Cardiac fibroblast (primary cell): ENCODE measurements at regions not wholly inside any gene's neighbourhood (a gene's known extent, or its start where the extent isn't known, plus 50 kb on each side); places are given as distances from the start of the nearest gene placed in this dataset.

ENCODE experiments used
- DNase-seq, 2 donors: peaks; one replicate each; pipeline versions ENCODE4 v3.0.0 to v3.0.0-alpha.2; 2010; ENCODE audit warnings: low read depth in 2 of 2
- H3K4me3 ChIP-seq, 2 donors: replicated peaks in 1 of 2; 1 replicate in 1 of 2; 2 replicates in 1 of 2; pipeline ENCODE4 v1.5.1; 2011; ENCODE audit warnings: low read depth in 2 of 2, low read length in 2 of 2, mild to moderate bottlenecking in 2 of 2, moderate library complexity in 1 of 2
- CTCF ChIP-seq: IDR thresholded peaks from one replicate; pipeline ENCODE4 v1.5.1; 2011; ENCODE audit warnings: low read depth, mild to moderate bottlenecking, low read length, inconsistent platforms

DNA sequence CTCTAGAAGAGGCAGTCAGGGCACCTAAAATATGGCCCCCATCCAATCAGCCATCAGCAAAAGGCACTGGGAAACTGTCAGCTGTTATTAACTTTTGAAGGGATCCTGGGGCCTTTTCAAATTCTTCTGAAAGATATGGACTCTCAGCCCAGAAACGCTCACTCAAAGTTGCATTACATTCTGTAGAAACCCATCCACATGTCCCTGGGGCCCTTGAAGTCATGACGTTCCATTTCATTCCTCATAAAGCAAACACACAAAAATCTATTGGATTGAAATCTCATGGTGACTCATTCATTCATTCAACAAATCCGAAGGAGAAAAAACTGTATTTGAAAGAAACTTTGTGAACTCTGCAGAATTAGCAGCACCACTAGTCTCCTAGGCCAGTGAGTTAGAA, 215.3 kb downstream of the C16orf95 start:
- TF ChIP-seq CTCF, result no peak
- peak; percentile 70 to 93 for DNase-seq
- H3K4me3 ChIP-seq, result no peak overlapping the region

GRCh38 chr16:87107201-87107600, 210.0 kb downstream of the C16orf95 start:
- TF ChIP-seq CTCF, result no peak
- no peak for DNase-seq
- no peak overlapping the region for H3K4me3 ChIP-seq

DNA sequence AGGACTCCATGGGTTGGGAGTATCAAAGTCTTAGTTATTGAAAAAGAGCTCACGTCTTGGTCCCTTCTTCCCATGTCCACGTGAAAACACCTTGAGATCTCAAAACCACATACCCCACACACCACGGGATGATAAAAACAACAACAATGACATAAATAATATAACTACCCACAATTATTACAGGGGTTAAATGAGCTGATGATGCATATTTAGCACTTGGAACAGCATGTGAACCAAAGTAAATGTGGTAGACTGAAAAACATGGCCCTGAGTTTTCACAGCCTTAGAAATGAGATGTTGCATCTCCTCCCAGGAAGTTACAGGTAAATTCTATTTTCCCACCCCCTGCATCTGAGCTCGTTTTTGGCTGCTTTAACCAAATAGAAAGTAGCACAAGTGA, 208.9 kb downstream of the C16orf95 start:
- DNase-seq, result no peak
- no peak overlapping the region for H3K4me3 ChIP-seq
- no peak for TF ChIP-seq CTCF

GRCh38 chr16:87108941-87109340, 208.3 kb downstream of the C16orf95 start:
- no peak overlapping the region for H3K4me3 ChIP-seq
- TF ChIP-seq CTCF, result no peak
- DNase-seq, result peak in 1 of 2 donors; percentile 31

- no peak for DNase-seq
- H3K4me3 ChIP-seq, result no peak overlapping the region
- no peak for TF ChIP-seq CTCF
Observed at GRCh38 chr16:87114832-87115231, 202.4 kb downstream of the C16orf95 start.

GRCh38 chr16:87115646-87116045, 201.5 kb downstream of the C16orf95 start:
- no peak for DNase-seq
- TF ChIP-seq CTCF, result no peak
- H3K4me3 ChIP-seq, result no peak overlapping the region

DNA sequence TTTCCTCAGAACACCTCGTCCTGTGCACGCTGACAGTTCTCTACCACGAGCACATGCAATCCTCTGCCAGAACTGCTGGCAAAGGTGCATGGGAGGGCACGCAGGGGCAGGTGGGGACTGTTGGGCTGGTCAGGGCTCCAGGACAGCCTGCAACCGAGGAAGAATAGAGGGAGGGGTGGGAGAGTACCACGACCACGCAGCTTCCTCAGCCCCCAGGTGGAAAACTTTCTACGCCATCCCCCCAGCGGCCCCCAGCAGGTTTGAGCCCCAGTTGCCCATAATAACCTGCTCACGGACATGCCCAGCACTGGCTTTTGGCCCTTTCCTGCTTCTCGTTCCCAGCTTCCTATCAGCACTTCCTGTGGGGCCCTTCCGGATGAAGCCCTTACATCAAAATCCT, 199.3 kb downstream of the C16orf95 start:
- no peak for TF ChIP-seq CTCF
- no peak overlapping the region for H3K4me3 ChIP-seq
- no peak for DNase-seq
